Type B pancreatic cell (in vitro differentiated cells): ENCODE measurements at regions not wholly inside any gene's neighbourhood (a gene's known extent, or its start where the extent isn't known, plus 50 kb on each side); places are given as distances from the start of the nearest gene placed in this dataset.

Experiments
- DNase-seq: peaks from one replicate; pipeline ENCODE4 v3.0.0; 2021; ENCODE audit warnings: mixed read lengths; ENCODE audit not compliant: unreplicated experiment; ENCODE audit errors: extremely low spot score
- H3K27ac Mint-ChIP-seq: 2 replicates; pipeline ENCODE4 v1.8.0; 2021; ENCODE audit warnings: mild to moderate bottlenecking, mixed read lengths
- H3K27me3 Mint-ChIP-seq: 2 replicates; pipeline ENCODE4 v1.8.0; 2021; ENCODE audit warnings: mixed read lengths
- H3K36me3 Mint-ChIP-seq: 2 replicates; pipeline ENCODE4 v1.8.0; 2021; ENCODE audit warnings: mixed read lengths
- H3K4me1 Mint-ChIP-seq: one replicate; pipeline ENCODE4 v1.8.0; 2021; ENCODE audit warnings: mixed read lengths; ENCODE audit not compliant: unreplicated experiment
- H3K4me3 Mint-ChIP-seq: 2 replicates; pipeline ENCODE4 v1.8.0; 2021; ENCODE audit warnings: mild to moderate bottlenecking, mixed read lengths
- H3K9me3 Mint-ChIP-seq: 2 replicates; pipeline ENCODE4 v1.8.0; 2021; ENCODE audit warnings: mixed read lengths
- CTCF ChIP-seq: fragments of 200-600 bp; sonication (generic); conservative IDR thresholded peaks from 2 replicates; pipeline ENCODE4 v1.5.0; 2021; ENCODE audit warnings: antibody characterized with exemption, mild to moderate bottlenecking

GRCh38 chr20:22464312-22465003 lies 119.9 kb downstream of the FOXA2 start:
- Mint-ChIP-seq H3K36me3 (no peaks in the 10 kb centered on the region), H3K4me1 (peaks cover 19% of the 10 kb centered on the region), H3K27ac (no peak overlapping the region), H3K27me3 (peaks cover 14% of the 10 kb centered on the region), H3K4me3 (no peak overlapping the region), H3K9me3 (no peaks in the 10 kb centered on the region)
- TF ChIP-seq CTCF, result no peak
- DNase-seq, result no peak

- no peaks in the 10 kb centered on the region for H3K36me3 Mint-ChIP-seq
- no peaks in the 10 kb centered on the region for H3K9me3 Mint-ChIP-seq
- H3K4me1 Mint-ChIP-seq, result peaks cover 19% of the 10 kb centered on the region
- H3K4me3 Mint-ChIP-seq, result no peak overlapping the region
- no peak for DNase-seq
- peaks cover 21% of the 10 kb centered on the region for H3K27me3 Mint-ChIP-seq
- H3K27ac Mint-ChIP-seq, result no peak overlapping the region
- no peak for TF ChIP-seq CTCF
Measured at GRCh38 chr20:22462975-22463914, 121.1 kb downstream of the FOXA2 start.

- Mint-ChIP-seq H3K4me3 (no peak overlapping the region), H3K27ac (no peak overlapping the region), H3K36me3 (no peaks in the 10 kb centered on the region), H3K27me3 (peaks cover 33% of the 10 kb centered on the region), H3K4me1 (peaks cover 15% of the 10 kb centered on the region), H3K9me3 (no peaks in the 10 kb centered on the region)
- DNase-seq, result no peak
- no peak for TF ChIP-seq CTCF
Measured at GRCh38 chr20:22460803-22461202, 123.6 kb downstream of the FOXA2 start.

- Mint-ChIP-seq H3K27ac (peak overlapping the region; percentile 42), H3K36me3 (no peaks in the 10 kb centered on the region), H3K4me3 (no peak overlapping the region), H3K4me1 (peaks cover 15% of the 10 kb centered on the region), H3K9me3 (no peaks in the 10 kb centered on the region), H3K27me3 (peaks cover 37% of the 10 kb centered on the region)
- no peak for TF ChIP-seq CTCF
- DNase-seq, result no peak
Measured at GRCh38 chr20:22460231-22460630, 124.1 kb downstream of the FOXA2 start.

GRCh38 chr20:22459754-22460153 lies 124.6 kb downstream of the FOXA2 start:
- Mint-ChIP-seq H3K27me3 (peaks cover 37% of the 10 kb centered on the region), H3K36me3 (no peaks in the 10 kb centered on the region), H3K4me1 (peaks cover 15% of the 10 kb centered on the region), H3K27ac (no peak overlapping the region), H3K4me3 (no peak overlapping the region), H3K9me3 (no peaks in the 10 kb centered on the region)
- no peak for TF ChIP-seq CTCF
- DNase-seq, result no peak
